Skeletal muscle cell (primary cell): ENCODE measurements at regions not wholly inside any gene's neighbourhood (a gene's known extent, or its start where the extent isn't known, plus 50 kb on each side); places are given as distances from the start of the nearest gene placed in this dataset.

ENCODE experiments used
- DNase-seq: peaks from one replicate; pipeline ENCODE4 v3.0.0-alpha.2; 2010; ENCODE audit warnings: low read depth
- H3K4me3 ChIP-seq: 2 replicates; pipeline ENCODE4 v1.5.1; 2011; ENCODE audit warnings: low read depth, mild to moderate bottlenecking, control low read depth, low read length, moderate library complexity

DNA sequence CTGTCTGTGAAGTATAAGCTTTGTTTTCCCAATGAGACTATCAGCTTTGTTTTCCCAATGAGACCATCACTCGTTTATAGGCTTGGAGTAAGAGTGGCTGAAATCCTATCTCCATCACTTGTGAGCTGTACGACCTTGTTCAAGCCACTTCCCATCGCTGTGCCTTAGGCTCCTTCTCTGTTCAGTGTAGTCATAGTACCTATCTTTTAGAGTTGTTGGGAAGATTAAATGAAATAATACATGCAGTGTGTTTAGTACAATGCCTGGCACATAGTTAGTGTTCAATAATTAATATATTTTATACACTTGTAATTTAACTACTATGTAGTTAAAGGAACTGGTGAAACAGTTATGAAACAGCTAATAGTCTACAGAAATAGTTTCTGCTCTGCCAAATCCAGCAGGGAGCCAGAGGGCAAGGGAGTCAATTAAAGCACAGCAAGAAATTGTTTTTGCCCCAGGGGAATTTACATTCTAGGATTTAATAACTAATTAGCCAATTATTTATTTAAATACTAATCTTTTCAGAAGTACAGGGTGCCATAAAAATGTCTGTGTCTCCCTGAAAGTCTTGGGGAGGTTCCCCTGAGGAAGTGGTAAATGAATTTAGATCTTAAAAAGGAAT is 139.3 kb upstream of the HMCN1 start:
- no peak for DNase-seq
- H3K4me3 ChIP-seq, result no peak overlapping the region

DNA sequence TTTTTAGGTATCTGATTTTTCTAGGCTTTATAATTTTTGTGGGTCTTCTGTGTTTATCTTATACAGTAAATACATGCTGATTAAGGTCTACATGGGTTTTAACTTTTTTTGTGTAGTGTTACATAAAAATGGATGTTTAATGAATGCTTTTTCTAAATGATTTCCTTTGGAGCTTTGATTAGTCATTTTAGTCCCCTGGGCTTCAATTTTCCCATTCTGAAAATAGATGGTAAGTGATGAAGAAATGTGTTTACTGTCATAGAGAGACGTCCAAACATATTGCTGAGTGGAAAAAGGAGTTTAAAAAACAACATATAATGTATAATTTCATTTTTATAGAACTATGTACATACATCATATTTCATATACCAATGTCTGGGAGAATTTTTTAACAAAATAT is 140.9 kb upstream of the HMCN1 start:
- no peak for DNase-seq
- H3K4me3 ChIP-seq, result no peak overlapping the region

DNA sequence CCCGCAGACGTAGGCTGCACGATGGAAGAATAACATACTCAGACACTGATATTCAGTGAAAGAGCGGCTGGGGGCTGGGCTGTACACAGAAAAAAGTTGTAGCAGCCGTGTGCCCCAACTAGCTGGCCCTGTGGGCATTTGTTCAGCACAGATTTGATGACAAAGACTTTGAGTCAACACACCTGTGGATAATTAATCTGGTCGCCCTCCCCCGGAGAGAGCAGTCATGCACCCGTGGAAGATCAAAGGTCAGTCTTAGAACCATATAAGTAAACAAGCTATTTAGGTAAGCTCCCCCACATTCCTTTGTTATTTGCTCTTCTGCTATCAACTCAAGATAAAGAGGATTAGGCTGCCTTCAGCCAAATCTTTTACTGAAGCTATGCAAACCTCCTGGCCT is 148.4 kb upstream of the HMCN1 start:
- DNase-seq, result no peak
- H3K4me3 ChIP-seq, result no peak overlapping the region

DNA sequence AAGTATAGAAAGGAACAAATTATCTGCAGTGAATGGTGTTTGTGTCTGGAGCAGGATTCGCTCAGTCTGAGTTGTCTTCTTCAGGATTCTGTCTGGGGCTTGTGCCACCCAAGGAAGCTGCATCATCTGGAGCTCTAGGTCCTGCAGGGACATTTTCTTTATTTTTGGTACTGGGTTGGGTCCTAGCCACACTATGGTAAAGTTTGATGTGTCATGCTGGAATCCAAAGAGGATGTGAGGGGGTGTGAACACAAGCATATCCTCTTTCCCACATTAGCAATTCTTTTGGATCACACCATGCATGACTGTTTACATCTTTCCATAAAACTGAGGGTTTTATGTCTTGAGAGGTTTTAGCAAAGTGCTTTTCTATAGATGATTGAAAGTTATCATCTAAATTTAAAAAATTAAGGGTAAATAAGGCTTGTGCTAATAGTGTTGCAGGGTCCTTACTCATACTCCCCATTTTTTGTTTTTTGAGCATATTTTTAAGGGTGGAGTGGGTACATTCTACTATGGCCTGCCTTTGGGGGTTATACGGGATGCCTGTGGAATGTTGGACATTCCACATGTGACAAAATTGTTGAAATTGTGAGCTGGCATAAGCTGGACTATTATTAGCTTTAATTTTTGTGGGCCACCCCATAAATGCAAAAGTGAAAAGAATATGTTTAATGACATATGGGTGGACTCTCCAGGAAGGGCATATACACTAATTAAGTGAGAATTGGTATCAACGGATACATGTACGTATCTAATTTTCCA is 152.0 kb upstream of the HMCN1 start:
- DNase-seq, result peak; percentile 26
- no peak overlapping the region for H3K4me3 ChIP-seq

DNA sequence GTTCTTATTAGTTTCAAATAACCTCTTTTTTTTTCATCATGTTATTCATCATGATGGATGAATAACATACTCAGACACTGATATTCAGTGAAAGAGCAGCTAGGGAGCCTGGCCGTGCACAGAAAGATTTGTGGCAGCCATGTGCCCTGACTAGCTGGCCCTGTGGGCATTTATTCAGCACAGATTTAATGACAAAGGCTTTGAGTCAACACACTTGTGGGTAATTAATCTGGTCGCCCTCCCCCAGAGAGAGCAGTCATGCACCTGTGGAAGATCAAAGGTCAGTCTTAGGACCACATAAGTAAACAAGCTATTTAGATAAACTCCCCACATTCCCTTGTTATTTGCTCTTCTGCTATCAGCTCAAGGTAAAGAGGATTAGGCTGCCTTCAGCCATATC is 153.2 kb upstream of the HMCN1 start:
- no peak for DNase-seq
- H3K4me3 ChIP-seq, result no peak overlapping the region

DNA sequence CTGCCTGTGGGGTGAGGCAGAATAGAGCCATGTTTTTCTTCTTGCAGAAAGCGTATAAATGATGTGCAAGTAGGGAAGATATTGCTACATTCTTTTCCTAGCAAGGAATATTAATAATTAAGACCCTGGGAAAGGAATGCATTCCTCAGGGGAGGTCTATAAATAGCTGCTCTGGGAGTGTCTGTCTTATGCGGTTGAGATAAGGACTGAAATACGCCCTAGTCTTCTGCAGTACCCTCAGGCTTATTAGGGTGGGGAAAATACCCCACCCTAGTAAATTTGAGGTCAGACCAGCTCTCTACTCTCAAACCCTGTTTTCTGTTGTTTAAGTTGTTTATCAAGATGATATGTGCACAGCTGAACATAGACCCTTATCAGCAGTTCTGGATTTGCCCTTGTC is 155.9 kb upstream of the HMCN1 start:
- DNase-seq, result no peak
- H3K4me3 ChIP-seq, result no peak overlapping the region

DNA sequence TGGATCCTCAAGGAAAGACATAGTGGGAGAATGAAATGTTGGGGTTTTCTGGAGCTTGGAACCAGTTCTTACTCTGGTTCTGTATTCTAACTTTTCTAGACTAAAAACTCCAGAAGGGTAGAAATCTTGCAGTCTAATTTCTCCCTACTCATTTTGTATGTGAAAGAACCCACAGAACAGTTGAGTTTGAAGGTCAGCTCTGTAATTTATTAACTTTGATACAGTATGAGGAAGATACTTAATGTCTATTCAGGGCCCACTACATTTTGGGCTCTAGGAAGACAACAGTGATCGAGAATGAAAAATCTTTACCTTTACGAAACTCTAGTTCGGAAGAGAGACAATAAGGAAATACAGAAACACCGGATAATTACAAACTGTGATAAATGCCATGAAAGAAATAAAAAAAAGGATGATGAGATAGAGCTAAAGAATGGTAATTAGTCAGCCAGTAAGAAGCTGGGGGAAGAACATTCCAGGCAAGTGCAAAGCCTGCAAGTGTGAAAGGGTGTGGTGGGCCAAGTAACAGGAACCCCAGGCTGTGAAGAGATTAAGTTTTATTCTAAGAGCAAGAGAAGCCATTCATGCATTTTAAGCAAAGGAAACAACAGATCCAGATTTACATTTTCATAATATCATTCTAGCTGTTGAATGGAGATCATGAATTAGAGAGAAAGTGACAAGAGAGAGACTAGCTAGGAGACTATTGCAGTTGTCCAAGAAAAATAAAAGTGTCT is 159.9 kb upstream of the HMCN1 start:
- DNase-seq, result no peak
- no peak overlapping the region for H3K4me3 ChIP-seq

DNA sequence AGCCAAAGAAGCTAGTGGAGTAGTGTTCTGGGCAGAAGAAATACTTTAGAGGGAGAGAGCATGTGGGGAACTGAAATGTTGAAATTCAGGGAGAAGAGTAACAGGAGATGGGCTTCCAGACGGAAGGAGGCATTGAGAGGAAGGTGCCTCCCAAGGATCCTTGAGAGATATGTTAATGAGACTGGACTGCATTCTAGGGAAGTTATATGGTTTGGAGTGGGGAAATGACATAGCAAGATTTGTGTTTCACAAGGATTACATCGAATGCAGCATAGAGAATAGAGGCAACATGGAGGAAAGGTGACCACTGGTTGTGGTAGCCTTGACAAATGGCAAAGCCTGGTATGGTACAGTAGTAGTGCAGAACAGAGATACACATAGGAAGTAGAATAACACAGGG is 160.5 kb upstream of the HMCN1 start:
- DNase-seq, result no peak
- H3K4me3 ChIP-seq, result no peak overlapping the region

DNA sequence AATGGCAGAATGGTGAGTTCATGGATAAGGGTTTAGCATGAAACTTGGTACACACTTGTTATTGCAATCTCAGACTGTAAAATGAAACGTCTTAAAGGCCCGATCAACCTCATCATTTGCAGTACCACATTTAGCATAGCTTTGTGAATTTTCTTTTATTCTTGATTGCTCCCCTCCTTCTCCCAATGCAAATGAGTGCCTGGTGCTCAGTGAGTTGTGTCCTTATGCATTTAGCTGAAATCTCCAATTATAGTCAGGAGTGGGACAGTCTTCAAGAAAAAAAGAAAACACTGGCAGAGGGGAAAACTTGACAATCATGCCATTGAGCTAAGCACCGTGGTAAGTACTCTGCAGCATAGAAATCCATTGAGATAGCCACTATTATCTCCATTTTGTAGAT is 161.0 kb upstream of the HMCN1 start:
- no peak for DNase-seq
- no peak overlapping the region for H3K4me3 ChIP-seq

DNA sequence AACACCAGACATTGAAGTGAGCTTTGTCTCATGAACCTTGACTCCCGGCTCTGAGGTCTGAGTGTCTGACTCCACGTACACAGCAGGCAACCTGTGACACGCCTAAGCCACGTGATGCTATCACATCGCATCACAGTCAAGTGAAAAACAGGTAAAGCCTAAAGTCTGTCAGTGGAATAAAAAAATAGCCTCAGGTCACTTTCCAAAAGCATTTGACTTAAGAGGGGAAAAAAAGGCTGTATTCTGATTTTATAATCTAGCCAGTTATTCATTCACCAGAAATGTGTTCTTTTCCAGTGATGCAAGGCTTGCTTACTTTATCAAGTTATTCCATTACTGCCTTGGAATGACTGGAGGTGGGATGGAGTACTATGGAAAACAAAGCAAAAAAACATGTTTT is 163.2 kb upstream of the HMCN1 start:
- DNase-seq, result no peak
- H3K4me3 ChIP-seq, result no peak overlapping the region

DNA sequence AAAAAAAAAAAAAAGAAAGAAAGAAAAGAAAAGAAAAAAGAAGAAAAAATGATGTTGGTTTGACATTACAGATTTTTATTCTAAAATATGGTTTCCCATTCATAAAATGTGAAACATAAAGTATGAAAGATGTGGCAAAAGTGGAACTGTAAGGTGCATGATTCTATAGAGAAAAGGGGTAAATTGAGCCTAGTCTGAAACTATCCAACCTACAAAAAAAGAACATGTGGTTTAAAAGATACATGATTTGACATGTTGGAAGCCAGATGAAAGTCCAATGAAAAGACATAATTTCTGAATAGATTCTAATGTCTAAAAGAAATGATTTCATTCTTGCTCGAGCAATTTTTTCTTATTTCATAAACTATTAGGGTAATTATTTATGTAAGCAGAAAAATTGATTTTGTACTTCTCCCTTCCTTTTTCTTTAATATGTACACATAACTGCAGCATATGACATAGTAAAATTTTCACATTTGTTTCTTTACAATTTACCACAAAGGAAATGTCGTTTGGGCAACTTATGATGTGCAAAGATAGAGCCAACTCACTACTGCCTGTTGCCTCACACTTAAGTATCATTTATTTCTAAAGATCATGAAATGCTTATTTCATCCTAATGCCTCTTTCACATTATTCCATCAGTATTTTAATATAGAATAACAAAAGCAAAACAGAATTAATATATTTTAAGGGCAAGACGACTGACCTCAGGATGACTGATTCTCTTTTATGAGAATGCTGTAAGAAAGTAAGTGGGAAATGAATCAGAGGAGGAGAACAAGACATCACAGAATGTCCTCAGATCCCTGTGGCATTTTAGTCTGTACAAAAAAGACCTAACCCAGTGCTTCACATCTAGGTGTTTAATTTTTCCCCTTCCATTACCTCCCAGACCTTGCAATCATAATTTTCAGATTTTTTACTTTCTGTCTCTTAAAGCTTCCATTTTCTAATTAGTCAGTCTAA is 165.8 kb upstream of the HMCN1 start:
- no peak overlapping the region for H3K4me3 ChIP-seq
- DNase-seq, result no peak

DNA sequence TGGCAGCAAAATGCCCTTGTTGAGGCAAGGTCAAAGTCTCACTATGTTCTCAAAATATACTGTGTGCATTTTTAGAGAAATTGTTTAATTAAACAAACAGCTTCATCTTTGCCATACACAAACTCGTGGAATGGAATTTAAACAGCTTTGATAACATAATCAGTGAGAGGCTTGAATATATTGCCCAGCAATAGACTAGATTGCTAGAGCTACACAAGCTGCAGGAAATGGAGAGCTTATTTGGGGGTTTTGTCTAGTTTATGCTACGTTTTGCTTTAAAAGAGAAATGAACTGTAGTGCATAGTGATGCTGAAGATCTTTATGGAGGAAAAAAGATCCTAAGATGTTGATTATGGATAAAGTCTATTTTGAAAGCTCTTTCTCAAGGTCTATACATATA is 166.8 kb upstream of the HMCN1 start:
- no peak for DNase-seq

DNA sequence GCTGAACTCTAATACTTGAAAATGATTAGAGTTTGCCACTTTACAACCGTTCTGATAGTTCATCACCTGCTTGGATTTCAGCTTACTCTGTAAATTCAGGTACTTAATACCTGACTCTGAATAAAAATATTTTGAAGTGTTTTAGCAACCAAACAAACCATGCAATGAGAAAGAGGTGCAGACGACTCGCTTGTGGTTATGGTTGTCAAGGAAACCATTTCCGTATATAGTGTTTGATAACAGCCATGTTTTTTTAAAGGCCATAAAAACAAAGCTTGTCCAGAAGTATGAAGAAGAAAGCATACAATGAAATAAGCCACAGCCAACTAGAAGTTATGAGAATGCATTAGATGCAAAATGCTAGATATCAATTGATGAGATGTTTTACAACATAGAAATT is 167.2 kb upstream of the HMCN1 start:
- H3K4me3 ChIP-seq, result no peak overlapping the region
- DNase-seq, result no peak

More for the DNA sequence above, 166.8 kb upstream of the HMCN1 start:
- H3K4me3 ChIP-seq, result no peak overlapping the region

DNA sequence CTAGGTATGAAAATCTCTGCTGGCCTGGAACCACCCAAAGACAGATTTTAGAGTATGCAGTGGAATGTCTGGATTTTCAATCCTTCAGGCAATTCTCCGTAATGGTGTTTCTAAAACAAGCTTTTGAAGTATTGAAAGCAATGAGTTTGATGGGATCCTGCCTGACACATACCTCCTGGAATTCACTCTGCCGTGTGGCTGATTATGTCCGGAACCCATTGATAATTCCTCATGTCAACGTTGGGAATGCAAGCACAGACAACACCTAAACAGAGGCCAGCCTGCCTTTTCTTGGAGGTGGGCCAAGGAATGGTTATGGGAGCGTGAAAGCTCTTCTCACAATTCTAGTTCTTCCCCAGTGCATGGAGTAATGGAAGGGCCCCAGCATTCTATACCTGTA is 168.9 kb upstream of the HMCN1 start:
- DNase-seq, result no peak
- no peak overlapping the region for H3K4me3 ChIP-seq

DNA sequence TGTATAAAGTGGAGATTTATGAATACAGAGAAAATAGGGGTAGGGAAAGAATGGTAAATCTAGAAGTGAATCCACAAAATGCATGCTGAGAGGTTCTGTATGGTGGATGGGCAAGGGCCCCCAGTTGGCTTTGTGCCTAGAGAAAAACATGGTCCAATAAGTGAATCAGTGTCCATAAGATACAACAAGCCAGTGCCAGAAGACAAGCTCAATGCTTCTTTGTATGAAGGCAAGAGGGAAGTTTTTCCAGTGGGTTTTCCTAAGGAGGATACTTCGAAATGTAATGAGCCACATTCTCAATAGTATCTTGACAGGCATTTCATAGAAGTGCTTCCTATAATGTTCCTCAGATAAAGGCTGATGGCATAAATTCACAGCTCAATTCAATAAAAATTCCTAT is 169.4 kb upstream of the HMCN1 start:
- no peak for DNase-seq
- H3K4me3 ChIP-seq, result no peak overlapping the region

DNA sequence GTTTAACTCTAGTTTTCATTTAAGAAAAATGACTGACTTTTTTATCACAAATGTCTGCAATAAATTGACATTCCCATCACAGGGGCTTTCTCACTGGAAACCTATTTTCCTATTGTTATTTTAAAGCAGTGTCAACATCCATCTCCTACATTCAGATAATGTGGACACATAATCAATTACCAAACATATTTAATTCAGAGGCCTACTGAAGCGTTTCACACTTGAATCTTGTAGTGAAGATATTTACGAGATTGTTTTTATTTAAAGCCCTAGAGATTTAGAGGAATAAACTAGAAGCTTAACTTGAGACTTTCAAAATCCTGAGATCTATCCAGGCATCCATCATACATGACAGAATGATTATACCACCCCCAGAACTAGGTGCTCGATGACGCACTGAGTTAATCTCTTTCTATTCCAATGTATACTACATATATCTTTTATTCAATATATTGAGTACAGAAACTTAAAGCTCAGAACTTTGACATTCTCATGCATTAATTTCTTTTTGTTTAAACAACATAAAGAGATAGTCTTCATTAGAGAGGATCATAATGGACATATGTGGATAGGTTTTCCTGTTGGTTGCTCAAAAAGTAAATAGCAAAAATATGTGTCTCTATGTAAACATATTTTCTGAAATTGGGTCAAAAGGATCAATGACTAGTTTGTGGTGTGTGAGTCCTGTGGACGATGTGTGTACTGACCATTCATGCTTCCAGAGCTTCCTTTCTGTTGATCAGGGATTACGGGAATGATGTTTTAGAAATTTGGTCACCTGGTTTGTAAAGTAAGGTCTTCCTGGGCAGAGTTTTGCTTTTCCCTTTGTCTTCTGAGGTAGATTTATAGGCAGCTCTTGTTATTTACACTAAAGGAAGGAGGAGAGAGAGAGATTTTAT is 171.5 kb upstream of the HMCN1 start:
- DNase-seq, result no peak
- H3K4me3 ChIP-seq, result no peak overlapping the region

DNA sequence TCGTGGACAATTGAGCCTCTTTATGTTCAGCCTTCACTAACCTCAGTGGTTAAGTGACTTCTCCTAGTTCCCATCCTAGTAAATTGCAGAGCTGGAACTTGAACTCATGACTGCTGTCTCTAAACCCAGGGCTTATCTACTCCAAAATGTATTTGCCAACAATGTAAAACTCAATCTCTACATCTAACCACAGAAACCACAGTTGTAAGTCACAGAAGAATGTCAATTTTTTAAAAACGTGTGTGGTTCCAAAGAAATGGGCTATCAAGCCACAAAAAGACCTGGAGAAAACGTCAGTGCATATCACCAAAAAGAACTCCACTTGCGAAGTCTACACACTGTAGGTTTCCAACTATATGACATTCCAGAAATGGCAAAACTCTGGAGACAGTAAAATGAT is 172.6 kb upstream of the HMCN1 start:
- DNase-seq, result no peak
- no peak overlapping the region for H3K4me3 ChIP-seq

DNA sequence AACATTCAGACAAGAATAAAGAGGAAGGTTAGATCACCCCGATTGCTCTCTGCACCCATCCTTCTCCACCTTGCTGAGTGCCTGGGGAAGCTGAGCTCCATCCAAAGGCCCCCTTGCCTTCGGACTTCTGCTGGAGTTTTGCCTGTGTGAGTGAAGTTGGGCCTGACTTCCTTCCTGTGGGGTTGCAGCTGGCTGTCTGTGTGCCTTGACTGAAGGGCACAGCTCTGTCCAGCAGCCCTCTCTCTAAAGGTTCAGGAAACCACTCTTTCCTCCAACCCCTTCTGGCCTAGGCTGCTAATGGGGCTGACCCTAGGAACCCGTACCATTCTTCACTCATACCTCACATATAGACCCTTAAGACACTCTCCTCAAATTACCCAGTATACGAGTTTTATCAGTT is 173.4 kb upstream of the HMCN1 start:
- no peak for DNase-seq
- no peak overlapping the region for H3K4me3 ChIP-seq
